Fibroblast of skin of left biceps (primary cell): ENCODE measurements at regions not wholly inside any gene's neighbourhood (a gene's known extent, or its start where the extent isn't known, plus 50 kb on each side); places are given as distances from the start of the nearest gene placed in this dataset.
"Not testable (repeated sequence)": the region's sequence is repeated elsewhere in the genome, so short reads cannot be mapped to it uniquely, and the experiment has no call there.

Experiments
- DNase-seq, 2 experiments: peaks; one replicate each; pipeline ENCODE4 v3.0.0-alpha.2; 2013; ENCODE audit warnings: low read depth in 2 of 2

GRCh38 chr1:104776-105175 is 346.7 kb downstream of the OR4F29 start:
- not testable (repeated sequence) for DNase-seq

GRCh38 chr1:99481-99880 is 352.0 kb downstream of the OR4F29 start:
- not testable (repeated sequence) for DNase-seq

GRCh38 chr1:98811-99210 is 352.7 kb downstream of the OR4F29 start:
- not testable (repeated sequence) for DNase-seq

GRCh38 chr1:91279-91678 is 360.2 kb downstream of the OR4F29 start:
- DNase-seq: not testable (repeated sequence)

GRCh38 chr1:88110-88509 is 363.4 kb downstream of the OR4F29 start:
- DNase-seq: not testable (repeated sequence)

- DNase-seq: not testable (repeated sequence)
Observed at GRCh38 chr1:79152-79551, 372.3 kb downstream of the OR4F29 start.

GRCh38 chr1:65119-65518 is 386.4 kb downstream of the OR4F29 start, which contains the start of gene OR4F5:
TSS of gene OR4F5 (plus strand) at chr1:65419.
- DNase-seq: not testable (repeated sequence)

- DNase-seq: not testable (repeated sequence)
Observed at GRCh38 chr1:56014-56531, 395.4 kb downstream of the OR4F29 start.

GRCh38 chr1:53182-53581 is 398.3 kb downstream of the OR4F29 start:
- DNase-seq: not testable (repeated sequence)

- not testable (repeated sequence) for DNase-seq
Observed at GRCh38 chr1:41965-42466, 409.5 kb downstream of the OR4F29 start.

GRCh38 chr1:41197-41596 is 410.3 kb downstream of the OR4F29 start:
- DNase-seq: not testable (repeated sequence)

- DNase-seq: not testable (repeated sequence)
Observed at GRCh38 chr1:29183-29582, 422.3 kb downstream of the OR4F29 start.

- not testable (repeated sequence) for DNase-seq
Observed at GRCh38 chr1:17298-17697, 434.2 kb downstream of the OR4F29 start.

GRCh38 chr1:16025-16424 is 435.5 kb downstream of the OR4F29 start:
- not testable (repeated sequence) for DNase-seq

GRCh38 chr1:9941-10717 is 441.3 kb downstream of the OR4F29 start:
- not testable (repeated sequence) for DNase-seq
